H1 (cell line): ENCODE measurements at regions not wholly inside any gene's neighbourhood (a gene's known extent, or its start where the extent isn't known, plus 50 kb on each side); places are given as distances from the start of the nearest gene placed in this dataset.

Source experiments
- CTCF ChIA-PET: fragments of 300-600 bp; sonication (Branson Sonifier 250); formaldehyde crosslinking; loops from one replicate; lab custom pipeline; 2021; ENCODE audit not compliant: partially characterized antibody; lab: Charles Lee
- POLR2A ChIA-PET: fragments of 300-600 bp; sonication (Branson Sonifier 250); formaldehyde crosslinking; loops from one replicate; lab custom pipeline; 2021; ENCODE audit warnings: inconsistent platforms; ENCODE audit not compliant: partially characterized antibody; lab: Charles Lee
- DNase-seq, 2 experiments: peaks; one replicate each; pipeline versions ENCODE4 v3.0.0 to v3.0.0-alpha.2; 2010 to 2022; ENCODE audit warnings: low spot score in 2 of 2, low read depth in 1 of 2, mixed read lengths in 1 of 2
- FAIRE-seq: peaks from 2 replicates; lab custom pipeline; 2011; peaks lifted over from hg19 to GRCh38; lab: Jason Lieb, UNC
- H2AFZ ChIP-seq: 2 replicates; pipeline ENCODE4 v1.8.1; 2012; ENCODE audit warnings: low read length, inconsistent platforms
- H2AK5ac ChIP-seq: 2 replicates; pipeline ENCODE4 v1.6.1; 2013; ENCODE audit warnings: low read depth, low read length
- H2BK120ac ChIP-seq: replicated peaks from 2 replicates; pipeline ENCODE3; 2013; ENCODE audit warnings: low read depth, low read length, inconsistent platforms
- H2BK12ac ChIP-seq: 2 replicates; pipeline ENCODE4 v1.6.1; 2013; ENCODE audit warnings: low read depth, low read length
- H2BK15ac ChIP-seq: 2 replicates; pipeline ENCODE4 v1.6.1; 2013; ENCODE audit warnings: low read length
- H2BK20ac ChIP-seq: 2 replicates; pipeline ENCODE4 v1.6.1; 2013; ENCODE audit warnings: low read length
- H2BK5ac ChIP-seq: 2 replicates; pipeline ENCODE4 v1.6.1; 2013; ENCODE audit warnings: low read depth, low read length
- H3K14ac ChIP-seq: 2 replicates; pipeline ENCODE4 v1.6.1; 2013; ENCODE audit warnings: inconsistent platforms; ENCODE audit not compliant: insufficient read length
- H3K18ac ChIP-seq: 2 replicates; pipeline ENCODE4 v1.6.1; 2013; ENCODE audit warnings: low read length; ENCODE audit errors: extremely low read depth
- H3K23ac ChIP-seq: 2 replicates; pipeline ENCODE4 v1.6.1; 2013; ENCODE audit warnings: inconsistent platforms; ENCODE audit not compliant: insufficient read length
- H3K23me2 ChIP-seq: 2 replicates; pipeline ENCODE4 v1.6.1; 2013; ENCODE audit warnings: low read depth, low read length
- H3K27ac ChIP-seq: 2 replicates; pipeline ENCODE4 v1.6.1; 2011; ENCODE audit warnings: low read depth, low read length, inconsistent platforms
- H3K27me3 ChIP-seq, 4 experiments: replicated peaks in 1 of 4; 1 replicate in 1 of 4; 2 replicates in 3 of 4; pipeline versions ENCODE4 v1.6.1 to v1.8.1; 2011 to 2013; ENCODE audit warnings: low read length in 3 of 4, mild to moderate bottlenecking in 3 of 4, inconsistent platforms in 2 of 4, mixed read lengths in 2 of 4, moderate library complexity in 1 of 4; ENCODE audit not compliant: control insufficient read depth in 3 of 4, insufficient read depth in 3 of 4; ENCODE audit errors: extremely low read depth in 1 of 4
- H3K36me3 ChIP-seq, 4 experiments: 2 replicates each; pipeline versions ENCODE4 v1.6.1 to v1.8.1; 2011 to 2013; ENCODE audit warnings: mild to moderate bottlenecking in 4 of 4, low read length in 3 of 4, moderate library complexity in 2 of 4, control low read depth in 1 of 4, inconsistent platforms in 1 of 4; ENCODE audit not compliant: insufficient read depth in 4 of 4, control insufficient read depth in 2 of 4
- H3K4ac ChIP-seq: replicated peaks from 2 replicates; pipeline ENCODE3; 2013; ENCODE audit warnings: low read length, low read depth, mixed read lengths, inconsistent platforms; ENCODE audit not compliant: insufficient read length
- H3K4me1 ChIP-seq, 4 experiments: replicated peaks in 1 of 4; 1 replicate in 1 of 4; 2 replicates in 3 of 4; pipeline versions ENCODE4 v1.6.1 to v1.8.1; 2011 to 2013; ENCODE audit warnings: low read length in 3 of 4, inconsistent platforms in 2 of 4, mixed read lengths in 1 of 4; ENCODE audit not compliant: insufficient read depth in 4 of 4, control insufficient read depth in 3 of 4
- H3K4me2 ChIP-seq, 2 experiments: 2 replicates each; pipeline versions ENCODE4 v1.6.1 to v1.8.1; 2011 to 2013; ENCODE audit warnings: low read depth in 2 of 2, low read length in 2 of 2, control low read depth in 1 of 2, inconsistent platforms in 1 of 2, mild to moderate bottlenecking in 1 of 2; ENCODE audit not compliant: insufficient read depth in 1 of 2
- H3K4me3 ChIP-seq, 4 experiments: fragments of 200-600, 300-600 bp in 1 of 4; sonication (generic), shearing (Covaris generic), sonication (Bioruptor Twin) in 1 of 4; 2 replicates each; pipeline versions ENCODE4 v1.5.1 to v1.8.1; 2011 to 2016; ENCODE audit warnings: low read length in 4 of 4, low read depth in 3 of 4, control low read depth in 2 of 4, inconsistent platforms in 2 of 4, mild to moderate bottlenecking in 2 of 4, mixed read lengths in 1 of 4, moderate library complexity in 1 of 4; ENCODE audit not compliant: insufficient read depth in 2 of 4; ENCODE audit errors: extremely low read depth in 1 of 4
- H3K56ac ChIP-seq: replicated peaks from 2 replicates; pipeline ENCODE3; 2013; ENCODE audit warnings: low read depth, mild to moderate bottlenecking, mixed read lengths, low read length, inconsistent platforms; ENCODE audit not compliant: insufficient read length
- H3K79me1 ChIP-seq: 2 replicates; pipeline ENCODE4 v1.6.1; 2013; ENCODE audit warnings: low read depth, low read length, control low read depth
- H3K79me2 ChIP-seq, 2 experiments: 2 replicates each; pipeline versions ENCODE4 v1.6.1 to v1.8.1; 2012 to 2013; ENCODE audit warnings: low read length in 2 of 2, mild to moderate bottlenecking in 2 of 2, inconsistent platforms in 1 of 2; ENCODE audit not compliant: insufficient read depth in 2 of 2, control insufficient read depth in 1 of 2
- H3K9ac ChIP-seq, 4 experiments: replicated peaks in 1 of 4; 1 replicate in 1 of 4; 2 replicates in 3 of 4; pipeline versions ENCODE4 v1.6.1 to v1.8.1; 2011 to 2013; ENCODE audit warnings: low read depth in 3 of 4, low read length in 3 of 4, control low read depth in 2 of 4, mild to moderate bottlenecking in 2 of 4, moderate library complexity in 2 of 4, inconsistent platforms in 1 of 4; ENCODE audit errors: extremely low read depth in 1 of 4
- H3K9me3 ChIP-seq, 2 experiments: 2 replicates each; pipeline versions ENCODE4 v1.6.1 to v1.8.1; 2012 to 2013; ENCODE audit warnings: mild to moderate bottlenecking in 2 of 2, moderate library complexity in 2 of 2, control low read depth in 1 of 2, inconsistent platforms in 1 of 2, low read depth in 1 of 2, low read length in 1 of 2, mixed read lengths in 1 of 2; ENCODE audit not compliant: insufficient read depth in 2 of 2
- H4K20me1 ChIP-seq, 2 experiments: replicated peaks in 1 of 2; 2 replicates each; pipeline versions ENCODE3 to v1.8.1; 2011 to 2013; ENCODE audit warnings: inconsistent platforms in 2 of 2, low read length in 2 of 2, mild to moderate bottlenecking in 1 of 2; ENCODE audit not compliant: insufficient read depth in 2 of 2, control insufficient read depth in 1 of 2
- H4K5ac ChIP-seq: 2 replicates; pipeline ENCODE4 v1.6.1; 2013; ENCODE audit warnings: low read length, low read depth, mixed read lengths, inconsistent platforms; ENCODE audit not compliant: insufficient read length
- H4K8ac ChIP-seq: 2 replicates; pipeline ENCODE4 v1.8.0; 2013; ENCODE audit warnings: mild to moderate bottlenecking, moderate library complexity, low read length, inconsistent platforms; ENCODE audit not compliant: insufficient read depth; ENCODE audit errors: extremely low read depth
- H4K91ac ChIP-seq: replicated peaks from 2 replicates; pipeline ENCODE3; 2013; ENCODE audit warnings: low read length, mixed read lengths, inconsistent platforms; ENCODE audit not compliant: insufficient read length
- WGBS, 2 experiments: shearing (Covaris generic) in 1 of 2; methylation state at CpG; one replicate each; pipeline versions ENCODE4 v1.1.6 to v1.1.7; 2013 to 2015; ENCODE audit warnings: low lambda C conversion rate in 2 of 2, mixed read lengths in 2 of 2, inconsistent platforms in 1 of 2, low coverage in 1 of 2, missing lambda C conversion rate in 1 of 2; ENCODE audit not compliant: insufficient replicate concordance in 2 of 2, insufficient coverage in 1 of 2, insufficient read length in 1 of 2; ENCODE audit errors: extremely low coverage in 1 of 2, missing lambda C conversion rate in 1 of 2; 5-methylcytosine and 5-hydroxymethylcytosine counted together

DNA sequence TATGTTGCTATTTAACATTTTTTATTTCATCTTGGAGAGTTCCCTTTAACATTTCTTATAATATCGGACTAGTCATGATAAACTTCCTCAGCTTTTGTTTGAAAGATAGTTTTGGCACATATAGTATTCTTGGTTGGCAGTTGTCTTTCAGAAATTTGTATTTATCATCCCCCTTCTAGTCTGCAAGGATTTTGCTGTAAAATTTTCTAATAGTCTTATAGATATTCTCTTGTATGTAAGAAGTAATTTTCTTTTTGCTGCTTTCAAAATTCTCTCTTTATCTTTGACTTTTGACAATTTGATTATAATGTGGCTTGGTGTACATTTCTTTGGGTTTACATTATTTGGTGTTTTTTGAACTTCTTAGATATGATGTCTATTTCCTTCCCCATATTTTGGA is 116.0 kb upstream of the AVPR1A start:
- H2BK5ac ChIP-seq = no peak overlapping the region
- H3K4me1 ChIP-seq = no peaks in the 10 kb centered on the region
- H3K23me2 ChIP-seq = no peaks in the 10 kb centered on the region
- H3K56ac ChIP-seq = no peak overlapping the region
- no peak for FAIRE-seq
- no peak overlapping the region for H3K4me3 ChIP-seq
- no peak for DNase-seq
- no peak overlapping the region for H2AFZ ChIP-seq
- no peak overlapping the region for H3K14ac ChIP-seq
- CTCF ChIA-PET = interaction anchor here (1.0 to 2.1 kb wide), 3 partner anchors 10 to 115 kb away, joined by 3 to 11 read pairs (median 5); partner anchors contain the start of gene AVPR1A
- no peak overlapping the region for H2BK20ac ChIP-seq
- H3K79me1 ChIP-seq = no peaks in the 10 kb centered on the region
- H3K79me2 ChIP-seq = no peaks in the 10 kb centered on the region
- no peak overlapping the region for H3K18ac ChIP-seq
- H4K8ac ChIP-seq = no peak overlapping the region
- no peak overlapping the region for H2AK5ac ChIP-seq
- H2BK15ac ChIP-seq = no peak overlapping the region
- POLR2A ChIA-PET = no interaction called here
- H3K27ac ChIP-seq = no peak overlapping the region
- H3K4me2 ChIP-seq = no peak overlapping the region
- 100% methylated on average over 1 of the region's 1 CpG; no CpG with 5 or more reads in 1 of the 2 experiments for WGBS, 2 experiments
- no peak overlapping the region for H3K23ac ChIP-seq
- H4K91ac ChIP-seq = no peak overlapping the region
- no peak overlapping the region for H2BK120ac ChIP-seq
- no peak overlapping the region for H2BK12ac ChIP-seq
- H3K27me3 ChIP-seq = peaks cover 0 to 1% (median 0%) of the 10 kb centered on the region in 4 experiments; a peak in 1 of 7 replicates
- H4K20me1 ChIP-seq = no peaks in the 10 kb centered on the region
- no peak overlapping the region for H3K9ac ChIP-seq
- H4K5ac ChIP-seq = no peak overlapping the region
- H3K4ac ChIP-seq = no peak overlapping the region
- no peaks in the 10 kb centered on the region for H3K36me3 ChIP-seq
- peaks cover 0 to 5% of the 10 kb centered on the region in 2 experiments; a peak in 2 of 4 replicates for H3K9me3 ChIP-seq
